ENCODE measurements at regions not wholly inside any gene's neighbourhood (a gene's known extent, or its start where the extent isn't known, plus 50 kb on each side); places are given as distances from the start of the nearest gene placed in this dataset.

- H3K4me3 ChIP-seq: no peak overlapping the region
- H3K9me3 ChIP-seq: no peaks in the 10 kb centered on the region
- TF ChIP-seq CTCF (IDR thresholded peaks at IDR 0.05) (no peak), POLR2A (IDR thresholded peaks at IDR 0.05) (no peak), POLR2AphosphoS5 (IDR thresholded peaks at IDR 0.05; ENCODE audit: insufficient read depth in 1 of 2, low read depth in 1 of 2) (no peak)
- H3K4me1 ChIP-seq: no peaks in the 10 kb centered on the region
- H3K27ac ChIP-seq: no peak overlapping the region
- H3K36me3 ChIP-seq: no peaks in the 10 kb centered on the region
- H3K27me3 ChIP-seq: no peaks in the 10 kb centered on the region
- intact Hi-C loops (cut with DNase I): loop anchor here (5.0 kb wide), 1 partner anchor 488 kb away; the partner anchor contains the start of gene FOXC2
- no peak for DNase-seq (ENCODE audit: extremely low spot score in 2 of 2)
Measured at GRCh38 chr16:87054856-87055255, 262.3 kb downstream of the C16orf95 start.

- no peaks in the 10 kb centered on the region for H3K4me1 ChIP-seq
- no peak overlapping the region for H3K27ac ChIP-seq
- no peaks in the 10 kb centered on the region for H3K36me3 ChIP-seq
- TF ChIP-seq CTCF (IDR thresholded peaks at IDR 0.05) (no peak), POLR2AphosphoS5 (IDR thresholded peaks at IDR 0.05; ENCODE audit: insufficient read depth in 1 of 2, low read depth in 1 of 2) (no peak), POLR2A (IDR thresholded peaks at IDR 0.05) (no peak)
- no peaks in the 10 kb centered on the region for H3K27me3 ChIP-seq
- no peak overlapping the region for H3K4me3 ChIP-seq
- no peaks in the 10 kb centered on the region for H3K9me3 ChIP-seq
- no peak for DNase-seq (ENCODE audit: extremely low spot score in 2 of 2)
- intact Hi-C loops (cut with DNase I): no loop called here
Measured at GRCh38 chr16:87056083-87056482, 261.1 kb downstream of the C16orf95 start.

GRCh38 chr16:87056551-87056950, 260.6 kb downstream of the C16orf95 start:
- Histone ChIP-seq H3K4me1 (no peaks in the 10 kb centered on the region), H3K4me3 (no peak overlapping the region), H3K27me3 (no peaks in the 10 kb centered on the region), H3K27ac (no peak overlapping the region), H3K9me3 (no peaks in the 10 kb centered on the region), H3K36me3 (no peaks in the 10 kb centered on the region)
- intact Hi-C loops (cut with DNase I): no loop called here
- no peak for DNase-seq (ENCODE audit: extremely low spot score in 2 of 2)
- TF ChIP-seq POLR2A (IDR thresholded peaks at IDR 0.05) (no peak), POLR2AphosphoS5 (IDR thresholded peaks at IDR 0.05; ENCODE audit: insufficient read depth in 1 of 2, low read depth in 1 of 2) (no peak), CTCF (IDR thresholded peaks at IDR 0.05) (no peak)

GRCh38 chr16:87057211-87057881, 259.8 kb downstream of the C16orf95 start:
- TF ChIP-seq POLR2AphosphoS5 (IDR thresholded peaks at IDR 0.05; ENCODE audit: insufficient read depth in 1 of 2, low read depth in 1 of 2) (no peak), POLR2A (IDR thresholded peaks at IDR 0.05) (no peak), CTCF (IDR thresholded peaks at IDR 0.05) (no peak)
- intact Hi-C loops (cut with DNase I): no loop called here
- H3K4me3 ChIP-seq: no peak overlapping the region
- H3K36me3 ChIP-seq: no peaks in the 10 kb centered on the region
- no peaks in the 10 kb centered on the region for H3K9me3 ChIP-seq
- no peak overlapping the region for H3K27ac ChIP-seq
- H3K4me1 ChIP-seq: no peaks in the 10 kb centered on the region
- DNase-seq (ENCODE audit: extremely low spot score in 2 of 2): no peak
- no peaks in the 10 kb centered on the region for H3K27me3 ChIP-seq

GRCh38 chr16:87057951-87058560, 259.1 kb downstream of the C16orf95 start:
- Histone ChIP-seq H3K27ac (no peak overlapping the region), H3K4me1 (no peaks in the 10 kb centered on the region), H3K27me3 (no peaks in the 10 kb centered on the region), H3K36me3 (no peaks in the 10 kb centered on the region), H3K9me3 (no peaks in the 10 kb centered on the region), H3K4me3 (no peak overlapping the region)
- no peak for TF ChIP-seq POLR2AphosphoS5 (IDR thresholded peaks at IDR 0.05; ENCODE audit: insufficient read depth in 1 of 2, low read depth in 1 of 2)
- no peak for TF ChIP-seq POLR2A (IDR thresholded peaks at IDR 0.05)
- no peak for TF ChIP-seq CTCF (IDR thresholded peaks at IDR 0.05)
- intact Hi-C loops (cut with DNase I): no loop called here
- no peak for DNase-seq (ENCODE audit: extremely low spot score in 2 of 2)

All from vagina (tissue), 2 donors.